ENCODE measurements at regions not wholly inside any gene's neighbourhood (a gene's known extent, or its start where the extent isn't known, plus 50 kb on each side); places are given as distances from the start of the nearest gene placed in this dataset.
"Not testable (repeated sequence)": the region's sequence is repeated elsewhere in the genome, so short reads cannot be mapped to it uniquely, and the experiment has no call there.

- no peak overlapping the region for H3K27ac Mint-ChIP-seq
- H3K4me1 Mint-ChIP-seq (ENCODE audit: low read depth in 2 of 2) = no peaks in the 10 kb centered on the region
- DNase-seq = no peak
Observed at GRCh38 chr3:69659180-69659910, 79.9 kb upstream of the MITF start.

GRCh38 chr3:69658514-69659140 is 80.6 kb upstream of the MITF start:
- H3K36me3 Mint-ChIP-seq (ENCODE audit: insufficient read depth) = no peaks in the 10 kb centered on the region
- no peak overlapping the region for H3K4me3 Mint-ChIP-seq
- no peaks in the 10 kb centered on the region for H3K9me3 Mint-ChIP-seq
- H3K4me1 Mint-ChIP-seq (ENCODE audit: low read depth in 2 of 2) = no peaks in the 10 kb centered on the region
- H3K27me3 Mint-ChIP-seq = no peaks in the 10 kb centered on the region
- no peak overlapping the region for H3K27ac Mint-ChIP-seq
- DNase-seq = no peak
- ATAC-seq (replicated peaks) = no peak

More at GRCh38 chr3:69659180-69659910, 79.9 kb upstream of the MITF start:
- Mint-ChIP-seq H3K4me3 (no peak overlapping the region), H3K36me3 (ENCODE audit: insufficient read depth) (no peaks in the 10 kb centered on the region), H3K9me3 (no peaks in the 10 kb centered on the region), H3K27me3 (no peaks in the 10 kb centered on the region)
- no peak for ATAC-seq (replicated peaks)

- H3K4me1 Mint-ChIP-seq (ENCODE audit: low read depth in 2 of 2); H3K27ac Mint-ChIP-seq; ATAC-seq (replicated peaks); H3K4me3 Mint-ChIP-seq; DNase-seq; H3K9me3 Mint-ChIP-seq; H3K36me3 Mint-ChIP-seq (ENCODE audit: insufficient read depth); H3K27me3 Mint-ChIP-seq: not testable (repeated sequence)
Observed at GRCh38 chr3:69657030-69657429, 82.2 kb upstream of the MITF start.

GRCh38 chr3:69651765-69652164 is 87.5 kb upstream of the MITF start:
- DNase-seq = no peak
- Mint-ChIP-seq H3K27ac (no peak overlapping the region), H3K36me3 (ENCODE audit: insufficient read depth) (no peaks in the 10 kb centered on the region), H3K27me3 (peaks cover 0 to 9% of the 10 kb centered on the region in 2 donors), H3K4me1 (ENCODE audit: low read depth in 2 of 2) (no peaks in the 10 kb centered on the region), H3K9me3 (peaks cover 0 to 1% of the 10 kb centered on the region in 2 donors), H3K4me3 (no peak overlapping the region)
- no peak for ATAC-seq (replicated peaks)

GRCh38 chr3:69650066-69650419 is 89.2 kb upstream of the MITF start:
- DNase-seq (no peak), ATAC-seq (replicated peaks) (no peak)
- Mint-ChIP-seq H3K4me1 (ENCODE audit: low read depth in 2 of 2) (no peaks in the 10 kb centered on the region), H3K9me3 (peaks cover 0 to 1% of the 10 kb centered on the region in 2 donors), H3K4me3 (no peak overlapping the region), H3K36me3 (ENCODE audit: insufficient read depth) (no peaks in the 10 kb centered on the region), H3K27ac (no peak overlapping the region), H3K27me3 (peaks cover 0 to 9% of the 10 kb centered on the region in 2 donors)

GRCh38 chr3:69649120-69650065 is 89.9 kb upstream of the MITF start:
- ATAC-seq (replicated peaks) (no peak), DNase-seq (no peak)
- Mint-ChIP-seq H3K27ac (no peak overlapping the region), H3K36me3 (ENCODE audit: insufficient read depth) (no peaks in the 10 kb centered on the region), H3K4me1 (ENCODE audit: low read depth in 2 of 2) (no peaks in the 10 kb centered on the region), H3K4me3 (no peak overlapping the region), H3K27me3 (peaks cover 0 to 9% of the 10 kb centered on the region in 2 donors), H3K9me3 (peaks cover 0 to 1% of the 10 kb centered on the region in 2 donors)

- no peak for DNase-seq
- H3K4me3 Mint-ChIP-seq = no peak overlapping the region
- no peaks in the 10 kb centered on the region for H3K4me1 Mint-ChIP-seq (ENCODE audit: low read depth in 2 of 2)
- no peak overlapping the region for H3K27ac Mint-ChIP-seq
- no peaks in the 10 kb centered on the region for H3K36me3 Mint-ChIP-seq (ENCODE audit: insufficient read depth)
- no peaks in the 10 kb centered on the region for H3K9me3 Mint-ChIP-seq
- ATAC-seq (replicated peaks) = no peak
- H3K27me3 Mint-ChIP-seq = peaks cover 0 to 9% of the 10 kb centered on the region in 2 donors
Observed at GRCh38 chr3:69648126-69648525, 91.1 kb upstream of the MITF start.

GRCh38 chr3:69647511-69648110 is 91.7 kb upstream of the MITF start:
- Mint-ChIP-seq H3K27me3 (peaks cover 0 to 9% of the 10 kb centered on the region in 2 donors), H3K4me1 (ENCODE audit: low read depth in 2 of 2) (no peaks in the 10 kb centered on the region), H3K4me3 (no peak overlapping the region), H3K27ac (no peak overlapping the region), H3K9me3 (no peaks in the 10 kb centered on the region), H3K36me3 (ENCODE audit: insufficient read depth) (no peaks in the 10 kb centered on the region)
- ATAC-seq (replicated peaks) (no peak), DNase-seq (no peak)

- Mint-ChIP-seq H3K27ac (no peak overlapping the region), H3K4me1 (ENCODE audit: low read depth in 2 of 2) (no peaks in the 10 kb centered on the region), H3K27me3 (peaks cover 0 to 9% of the 10 kb centered on the region in 2 donors), H3K4me3 (no peak overlapping the region), H3K9me3 (no peaks in the 10 kb centered on the region), H3K36me3 (ENCODE audit: insufficient read depth) (no peaks in the 10 kb centered on the region)
- DNase-seq (no peak), ATAC-seq (replicated peaks) (no peak)
Observed at GRCh38 chr3:69647081-69647480, 92.2 kb upstream of the MITF start.

- Mint-ChIP-seq H3K4me3 (no peak overlapping the region), H3K27me3 (peaks cover 0 to 9% of the 10 kb centered on the region in 2 donors), H3K9me3 (no peaks in the 10 kb centered on the region), H3K27ac (no peak overlapping the region), H3K4me1 (ENCODE audit: low read depth in 2 of 2) (no peaks in the 10 kb centered on the region), H3K36me3 (ENCODE audit: insufficient read depth) (no peaks in the 10 kb centered on the region)
- ATAC-seq (replicated peaks) = no peak
- DNase-seq = no peak
Observed at GRCh38 chr3:69646287-69647067, 92.8 kb upstream of the MITF start.

GRCh38 chr3:69642606-69643005 is 96.7 kb upstream of the MITF start:
- H3K36me3 Mint-ChIP-seq (ENCODE audit: insufficient read depth) = no peaks in the 10 kb centered on the region
- peaks cover 0 to 6% of the 10 kb centered on the region in 2 donors for H3K27me3 Mint-ChIP-seq
- H3K4me1 Mint-ChIP-seq (ENCODE audit: low read depth in 2 of 2) = no peaks in the 10 kb centered on the region
- H3K9me3 Mint-ChIP-seq = no peaks in the 10 kb centered on the region
- no peak overlapping the region for H3K4me3 Mint-ChIP-seq
- no peak overlapping the region for H3K27ac Mint-ChIP-seq
- ATAC-seq (replicated peaks) (no peak), DNase-seq (no peak)

GRCh38 chr3:69639851-69640250 is 99.4 kb upstream of the MITF start:
- Mint-ChIP-seq H3K9me3 (peaks cover 0 to under 1% of the 10 kb centered on the region in 2 donors), H3K27ac (no peak overlapping the region), H3K4me3 (no peak overlapping the region), H3K27me3 (peaks cover 0 to 6% of the 10 kb centered on the region in 2 donors), H3K36me3 (ENCODE audit: insufficient read depth) (no peaks in the 10 kb centered on the region), H3K4me1 (ENCODE audit: low read depth in 2 of 2) (no peaks in the 10 kb centered on the region)
- DNase-seq (no peak), ATAC-seq (replicated peaks) (no peak)

- Mint-ChIP-seq H3K9me3 (peaks cover 10 to 17% of the 10 kb centered on the region in 2 donors), H3K36me3 (ENCODE audit: insufficient read depth) (no peaks in the 10 kb centered on the region), H3K27ac (no peak overlapping the region), H3K4me3 (no peak overlapping the region), H3K4me1 (ENCODE audit: low read depth in 2 of 2) (no peaks in the 10 kb centered on the region), H3K27me3 (no peaks in the 10 kb centered on the region)
- ATAC-seq (replicated peaks) = no peak
- no peak for DNase-seq
Observed at GRCh38 chr3:69628951-69629350, 110.3 kb upstream of the MITF start.
